ENCODE measurements at regions not wholly inside any gene's neighbourhood (a gene's known extent, or its start where the extent isn't known, plus 50 kb on each side); places are given as distances from the start of the nearest gene placed in this dataset.

GRCh38 chr4:180870623-180871022, 1372.6 kb upstream of the TENM3 start:
- TF ChIP-seq SUZ12 (IDR thresholded peaks at IDR 0.05; ENCODE audit: extremely low read depth, insufficient read depth, insufficient read length) (no peak), ZNF274 (IDR thresholded peaks at IDR 0.05; ENCODE audit: low read depth, low read length) (no peak)

Data from NT2/D1 (cell line).